WTC11 (cell line): ENCODE measurements at regions not wholly inside any gene's neighbourhood (a gene's known extent, or its start where the extent isn't known, plus 50 kb on each side); places are given as distances from the start of the nearest gene placed in this dataset.

ENCODE experiments used
- CREB1 ChIP-seq: sonication (generic); formaldehyde crosslinking; IDR thresholded peaks from 2 replicates; pipeline ENCODE4 v1.8.0; 2023; ENCODE audit warnings: mild to moderate bottlenecking, missing genetic modification reagents
- CTCF ChIP-seq: fragments of 200-600 bp; IDR thresholded peaks from 2 replicates; pipeline ENCODE4 v1.8.0; 2022; ENCODE audit warnings: antibody characterized with exemption
- MYBL2 ChIP-seq: sonication (generic); formaldehyde crosslinking; IDR thresholded peaks from 2 replicates; pipeline ENCODE4 v1.8.1; 2023; ENCODE audit warnings: mild to moderate bottlenecking, moderate library complexity, missing genetic modification reagents
- NR1H2 ChIP-seq: sonication (generic); formaldehyde crosslinking; IDR thresholded peaks from 2 replicates; pipeline ENCODE4 v1.9.0; 2021; ENCODE audit warnings: mild to moderate bottlenecking, moderate library complexity, missing genetic modification reagents
- NR3C1 ChIP-seq: sonication (generic); formaldehyde crosslinking; conservative IDR thresholded peaks from 2 replicates; pipeline ENCODE4 v1.8.1; 2023; ENCODE audit warnings: low read depth, mild to moderate bottlenecking, missing genetic modification reagents
- RORB ChIP-seq: fragments of 250-450 bp; sonication (Bioruptor Pico); IDR thresholded peaks from 2 replicates; pipeline ENCODE4 v1.9.0; 2021; ENCODE audit warnings: mild to moderate bottlenecking
- USF1 ChIP-seq: sonication (generic); formaldehyde crosslinking; IDR thresholded peaks from 2 replicates; pipeline ENCODE4 v1.8.0; 2022; ENCODE audit warnings: mild to moderate bottlenecking, missing genetic modification reagents
- ZNF121 ChIP-seq: sonication (generic); formaldehyde crosslinking; IDR thresholded peaks from 2 replicates; pipeline ENCODE4 v1.8.0; 2023; ENCODE audit warnings: missing genetic modification reagents
- TF ChIP-seq, protein P1 (sequence below): sonication (generic); formaldehyde crosslinking; IDR thresholded peaks from 2 replicates; pipeline ENCODE4 v1.8.0; 2022; ENCODE audit warnings: mild to moderate bottlenecking, missing genetic modification reagents

DNA sequence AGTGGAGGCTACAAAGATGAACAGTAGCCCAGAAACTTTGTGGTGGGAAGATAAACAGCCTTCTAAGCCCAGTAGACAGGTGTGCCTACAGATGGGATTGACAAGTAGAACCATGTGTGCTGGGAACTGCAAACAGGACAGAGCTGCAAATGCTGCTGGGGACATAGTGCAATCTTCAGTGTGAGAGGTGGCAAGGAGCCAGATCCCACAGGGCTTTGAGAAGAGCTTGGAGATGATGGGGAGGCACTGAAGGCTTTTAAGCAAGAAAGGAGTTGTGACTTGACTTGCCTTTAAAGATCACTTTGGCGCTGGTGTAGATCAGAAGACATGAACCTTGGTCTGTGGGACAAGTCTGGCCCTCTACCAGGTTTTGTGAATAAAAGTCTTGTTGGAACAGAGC, 675.2 kb downstream of the ACTL7B start:
- TF ChIP-seq USF1 (no peak), RORB (CRISPR knock-in tag) (no peak), NR1H2 (no peak), CREB1 (CRISPR knock-in tag) (no peak), CTCF (no peak), MYBL2 (CRISPR knock-in tag) (no peak), NR3C1 (CRISPR knock-in tag) (no peak), ZNF121 (CRISPR knock-in tag) (no peak)
- TF ChIP-seq, protein P1, sequence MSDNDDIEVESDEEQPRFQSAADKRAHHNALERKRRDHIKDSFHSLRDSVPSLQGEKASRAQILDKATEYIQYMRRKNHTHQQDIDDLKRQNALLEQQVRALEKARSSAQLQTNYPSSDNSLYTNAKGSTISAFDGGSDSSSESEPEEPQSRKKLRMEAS (CRISPR knock-in tag), result no peak
